KOPT-K1 (cell line): ENCODE measurements at regions not wholly inside any gene's neighbourhood (a gene's known extent, or its start where the extent isn't known, plus 50 kb on each side); places are given as distances from the start of the nearest gene placed in this dataset.
A peak's percentile ranks its signal among the peaks of the same experiment; 100 is the strongest.
"Not testable (repeated sequence)": the region's sequence is repeated elsewhere in the genome, so short reads cannot be mapped to it uniquely, and the experiment has no call there.

Experiments
- H3K27ac ChIP-seq: fragments of 200-600 bp; sonication (generic); 2 replicates; pipeline ENCODE4 v1.5.1; 2016; ENCODE audit warnings: antibody characterized with exemption, mild to moderate bottlenecking, low read depth, low read length; ENCODE audit not compliant: poor library complexity, severe bottlenecking
- H3K36me3 ChIP-seq: fragments of 200-600 bp; sonication (generic); 2 replicates; pipeline ENCODE4 v1.5.1; 2017; ENCODE audit warnings: antibody characterized with exemption, mild to moderate bottlenecking, low read length, moderate library complexity; ENCODE audit not compliant: insufficient read depth
- H3K9me3 ChIP-seq: fragments of 200-600 bp; sonication (generic); 2 replicates; pipeline ENCODE4 v1.5.1; 2017; ENCODE audit warnings: antibody characterized with exemption, low read length, mild to moderate bottlenecking; ENCODE audit not compliant: insufficient read depth, poor library complexity, severe bottlenecking

DNA sequence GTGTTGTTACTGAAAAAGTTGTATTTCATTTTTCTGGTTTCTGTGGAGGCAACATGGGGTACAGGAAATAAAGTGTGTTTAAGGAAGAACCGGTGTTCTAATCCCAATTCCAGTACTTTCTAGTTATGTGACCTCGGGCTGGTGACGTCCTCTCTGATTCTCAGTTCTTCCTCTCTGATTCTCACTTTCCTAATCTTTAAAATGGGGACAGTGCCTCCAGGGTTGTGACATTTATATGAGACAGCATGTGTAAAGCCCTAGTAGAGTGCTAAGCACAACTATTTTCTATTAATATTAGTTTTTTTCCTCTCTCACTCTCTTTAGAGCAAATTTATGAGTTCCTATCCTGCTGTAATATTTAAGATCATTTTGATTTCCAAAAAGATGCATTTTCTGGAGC lies 50.9 kb upstream of the PTPDC1 start:
- Histone ChIP-seq H3K36me3 (no peaks in the 10 kb centered on the region), H3K9me3 (peaks cover 8% of the 10 kb centered on the region), H3K27ac (no peak overlapping the region)

DNA sequence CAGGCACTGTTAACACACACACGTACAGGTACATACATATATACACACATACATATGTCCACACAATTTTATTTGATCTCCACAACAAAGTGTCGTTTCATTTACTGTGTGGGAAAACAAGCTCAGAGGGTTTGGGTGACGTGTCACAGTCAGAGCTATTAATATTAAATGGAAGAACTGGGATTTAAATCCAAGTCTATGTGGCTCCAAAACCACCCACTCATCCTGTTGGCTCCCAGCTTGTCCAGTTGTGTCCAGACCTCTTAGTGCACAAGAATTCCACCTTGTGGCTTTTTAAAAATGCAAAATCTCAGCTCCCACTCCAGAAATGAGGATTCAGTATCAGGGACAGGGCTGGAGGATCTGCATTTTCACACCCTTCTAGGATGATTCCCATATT lies 52.3 kb upstream of the PTPDC1 start:
- H3K9me3 ChIP-seq, result peaks cover 8% of the 10 kb centered on the region
- H3K27ac ChIP-seq, result no peak overlapping the region

DNA sequence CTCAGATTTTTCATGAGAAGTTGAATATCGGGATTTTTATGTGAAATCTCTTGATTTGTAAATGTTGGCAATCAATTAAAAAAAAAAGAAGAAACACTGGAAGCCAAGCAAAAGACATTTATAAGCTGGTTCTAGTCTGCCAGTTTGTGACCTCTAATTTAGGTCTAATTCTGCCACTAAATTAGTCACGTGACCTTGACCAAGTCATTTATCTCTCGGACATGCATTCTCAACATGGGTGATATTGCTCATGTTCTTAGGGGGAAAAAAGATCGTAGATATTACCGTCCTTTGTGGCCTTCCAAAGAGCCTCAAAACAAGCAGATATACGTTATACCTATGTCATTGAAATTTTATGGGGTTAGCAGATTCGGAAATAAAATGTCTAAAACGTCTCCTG lies 52.9 kb upstream of the PTPDC1 start:
- peaks cover 9% of the 10 kb centered on the region for H3K9me3 ChIP-seq
- H3K36me3 ChIP-seq, result no peaks in the 10 kb centered on the region
- peak overlapping the region; percentile 83 for H3K27ac ChIP-seq

More for the DNA sequence above, 52.3 kb upstream of the PTPDC1 start:
- no peaks in the 10 kb centered on the region for H3K36me3 ChIP-seq

DNA sequence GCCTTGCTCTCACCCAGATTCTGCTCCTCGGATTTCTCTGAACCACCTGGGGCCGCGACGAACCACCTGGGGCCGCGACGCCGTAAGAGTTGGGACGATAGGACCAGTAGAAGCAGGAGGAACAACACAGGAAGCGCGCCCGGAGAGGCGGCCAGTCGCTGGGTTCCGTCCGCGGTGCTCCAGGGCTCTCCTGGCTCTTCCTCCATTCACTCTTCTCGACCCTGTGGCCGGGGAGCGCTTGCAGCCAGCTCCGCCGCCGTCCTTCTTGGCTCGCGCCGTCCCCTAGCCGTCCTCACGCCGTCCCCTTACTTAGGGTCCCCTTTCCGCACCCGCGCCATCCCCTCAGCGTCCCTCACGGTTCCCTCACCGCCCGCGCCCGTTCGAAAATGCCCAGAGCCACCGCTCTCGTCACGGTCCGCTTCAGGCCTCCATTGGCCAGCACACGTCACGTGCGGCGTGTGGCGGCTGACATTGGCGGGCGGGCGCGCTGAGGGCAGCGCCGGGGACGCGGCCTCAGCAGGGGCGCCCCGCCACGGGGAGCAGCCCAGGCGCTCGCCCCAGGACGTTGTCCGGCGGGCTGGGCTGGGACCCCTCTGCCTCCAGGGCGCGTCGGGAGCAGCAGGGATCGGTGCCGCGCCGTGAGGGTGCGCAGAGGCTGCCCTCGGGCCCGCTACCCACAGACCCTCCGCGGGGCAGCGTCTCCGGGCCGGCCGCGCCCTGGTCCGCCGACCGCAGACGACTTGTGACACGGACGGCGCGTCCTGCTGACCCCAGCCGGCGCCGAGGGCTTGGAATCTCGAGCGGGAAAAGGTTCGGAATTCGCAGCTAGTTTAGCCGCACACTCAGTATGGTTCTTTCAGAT lies 53.7 kb upstream of the PTPDC1 start:
- H3K27ac ChIP-seq, result peak overlapping the region; percentile 83
- no peaks in the 10 kb centered on the region for H3K36me3 ChIP-seq

DNA sequence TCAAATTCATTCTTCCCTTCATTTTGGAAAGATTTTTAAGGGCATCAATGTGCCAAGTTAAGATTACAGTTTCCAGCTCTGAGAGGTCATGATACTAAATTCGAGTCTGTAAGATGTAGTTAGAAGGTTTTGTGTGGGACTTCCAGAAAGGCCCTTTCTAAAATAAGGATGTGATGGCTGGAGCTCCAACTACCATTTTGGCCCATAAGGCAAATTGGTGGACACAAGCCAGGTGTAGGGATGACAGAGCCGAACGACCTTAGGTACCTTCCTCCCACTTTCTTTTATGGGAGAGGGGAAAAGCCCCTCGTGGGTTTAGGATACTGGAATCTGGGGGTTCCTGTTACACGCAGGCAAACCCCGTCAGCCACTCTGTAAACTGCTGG lies 54.3 kb upstream of the PTPDC1 start:
- Histone ChIP-seq H3K27ac (peak overlapping the region; percentile 83), H3K9me3 (peaks cover 6% of the 10 kb centered on the region), H3K36me3 (no peaks in the 10 kb centered on the region)

More for the DNA sequence above, 53.7 kb upstream of the PTPDC1 start:
- H3K9me3 ChIP-seq, result peaks cover 8% of the 10 kb centered on the region

DNA sequence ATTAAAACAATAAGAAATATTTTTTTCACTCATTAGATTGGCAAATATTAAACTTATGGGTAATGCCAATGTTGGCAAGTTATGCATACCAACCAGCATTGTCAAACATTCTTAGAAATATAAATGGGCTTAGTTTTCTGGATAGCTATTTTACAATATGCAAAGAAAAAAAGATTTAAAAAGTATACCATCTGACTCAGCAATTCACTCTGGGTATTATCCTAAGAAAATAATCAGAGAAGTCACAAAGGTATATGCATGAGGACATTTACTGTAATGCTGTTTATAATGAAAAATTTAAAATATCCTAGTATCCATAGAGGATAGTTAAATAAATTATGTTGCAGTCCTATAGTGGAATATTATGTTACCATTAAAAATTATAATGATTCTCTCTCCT lies 57.4 kb upstream of the PTPDC1 start:
- H3K27ac ChIP-seq, result no peak overlapping the region
- no peaks in the 10 kb centered on the region for H3K36me3 ChIP-seq
- peaks cover 6% of the 10 kb centered on the region for H3K9me3 ChIP-seq

DNA sequence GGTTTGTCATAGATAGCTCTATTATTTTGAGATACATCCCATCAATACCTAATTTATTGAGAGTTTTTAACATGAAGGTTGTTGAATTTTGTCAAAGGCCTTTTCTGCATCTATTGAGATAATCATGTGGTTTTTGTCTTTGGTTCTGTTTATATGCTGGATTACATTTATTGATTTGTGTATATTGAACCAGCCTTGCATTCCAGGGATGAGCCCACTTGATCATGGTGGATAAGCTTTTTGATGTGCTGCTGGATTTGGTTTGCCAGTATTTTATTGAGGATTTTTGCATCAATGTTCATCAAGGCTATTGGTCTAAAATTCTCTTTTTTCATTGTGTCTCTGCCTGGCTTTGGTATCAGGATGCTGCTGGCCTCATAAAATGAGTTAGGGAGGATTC lies 61.8 kb upstream of the PTPDC1 start:
- not testable (repeated sequence) for H3K9me3 ChIP-seq, H3K36me3 ChIP-seq, H3K27ac ChIP-seq

DNA sequence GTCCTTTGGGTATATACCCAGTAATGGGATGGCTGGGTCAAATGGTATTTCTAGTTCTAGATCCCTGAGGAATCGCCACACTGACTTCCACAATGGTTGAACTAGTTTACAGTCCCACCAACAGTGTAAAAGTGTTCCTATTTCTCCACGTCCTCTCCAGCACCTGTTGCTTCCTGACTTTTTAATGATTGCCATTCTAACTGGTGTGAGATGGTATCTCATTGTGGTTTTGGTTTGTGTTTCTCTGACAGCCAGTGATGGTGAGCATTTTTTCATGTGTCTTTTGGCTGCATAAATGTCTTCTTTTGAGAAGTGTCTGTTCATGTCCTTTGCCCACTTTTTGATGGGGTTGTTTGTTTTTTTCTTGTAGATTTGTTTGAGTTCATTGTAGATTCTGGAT lies 63.4 kb upstream of the PTPDC1 start:
- not testable (repeated sequence) for H3K9me3 ChIP-seq, H3K27ac ChIP-seq, H3K36me3 ChIP-seq

DNA sequence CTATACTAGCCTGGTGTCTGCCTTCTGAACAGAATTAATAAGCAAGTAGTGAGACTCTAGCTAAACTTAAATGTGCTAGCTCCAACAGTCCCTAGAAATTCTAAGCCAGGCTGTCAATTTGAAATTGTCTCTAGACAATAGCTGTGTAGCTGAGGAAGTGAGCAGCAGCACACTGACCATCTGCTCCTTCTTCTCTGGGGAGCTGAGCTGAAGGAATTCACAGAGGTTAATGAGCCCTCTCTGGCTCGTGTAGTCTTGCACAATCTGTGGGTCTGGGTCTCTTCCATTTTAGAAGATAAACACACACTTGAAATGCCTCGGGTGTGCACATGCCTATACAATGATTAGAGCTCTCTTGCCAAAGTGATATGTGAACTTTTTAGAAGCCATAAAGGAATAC lies 63.5 kb upstream of the BARX1 start:
- Histone ChIP-seq H3K27ac (no peak overlapping the region), H3K9me3 (no peaks in the 10 kb centered on the region), H3K36me3 (no peaks in the 10 kb centered on the region)

DNA sequence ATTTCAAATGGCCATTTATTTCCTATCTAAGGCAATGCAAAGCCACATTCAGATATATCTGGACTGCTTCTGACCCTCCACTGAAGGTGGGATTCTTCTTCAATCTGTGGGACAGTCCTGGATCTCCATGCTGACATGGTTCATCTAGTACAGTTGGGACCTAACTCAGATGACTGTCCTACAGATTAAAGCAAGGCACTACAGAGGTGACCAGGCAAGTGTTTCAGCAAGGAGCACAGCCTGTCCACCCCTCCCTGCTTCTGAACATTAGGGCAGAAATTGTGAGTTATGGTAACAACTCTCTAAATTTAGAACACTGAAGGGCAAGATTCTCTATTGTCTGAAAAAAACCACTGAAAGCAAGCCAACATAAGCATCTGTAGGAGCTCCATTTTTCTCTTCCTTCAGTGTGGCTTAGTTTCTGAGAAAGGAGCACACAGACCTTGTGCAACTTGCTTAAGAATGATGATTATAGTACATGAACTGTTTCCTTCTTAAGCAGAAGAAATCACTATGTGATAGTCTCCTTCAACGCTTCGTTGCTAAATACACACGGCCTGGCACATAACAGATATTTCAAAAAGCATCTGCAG lies 62.9 kb upstream of the BARX1 start:
- H3K27ac ChIP-seq, result no peak overlapping the region

DNA sequence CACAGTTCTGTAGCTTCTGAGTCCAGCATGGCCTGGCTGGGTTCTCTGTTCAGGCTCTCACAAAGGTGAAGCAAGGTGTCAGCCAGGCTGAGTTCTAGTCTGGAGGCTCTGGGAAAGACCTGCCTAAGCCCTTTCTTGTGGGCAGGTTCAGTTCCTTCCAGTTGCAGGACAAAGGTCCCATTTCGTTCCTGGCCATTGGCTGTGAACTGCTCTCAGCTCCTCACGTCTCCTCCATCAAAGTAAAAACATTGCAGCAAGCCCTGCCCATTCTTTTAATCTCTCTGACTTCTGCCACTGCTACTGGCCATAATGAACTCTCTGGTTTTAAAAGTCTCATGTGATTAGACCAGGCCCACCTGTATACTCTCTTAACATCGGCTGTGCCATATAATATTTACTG lies 61.6 kb upstream of the BARX1 start:
- H3K36me3 ChIP-seq, result no peaks in the 10 kb centered on the region
- no peaks in the 10 kb centered on the region for H3K9me3 ChIP-seq
- H3K27ac ChIP-seq, result no peak overlapping the region

More for the DNA sequence above, 62.9 kb upstream of the BARX1 start:
- Histone ChIP-seq H3K36me3 (no peaks in the 10 kb centered on the region), H3K9me3 (no peaks in the 10 kb centered on the region)

DNA sequence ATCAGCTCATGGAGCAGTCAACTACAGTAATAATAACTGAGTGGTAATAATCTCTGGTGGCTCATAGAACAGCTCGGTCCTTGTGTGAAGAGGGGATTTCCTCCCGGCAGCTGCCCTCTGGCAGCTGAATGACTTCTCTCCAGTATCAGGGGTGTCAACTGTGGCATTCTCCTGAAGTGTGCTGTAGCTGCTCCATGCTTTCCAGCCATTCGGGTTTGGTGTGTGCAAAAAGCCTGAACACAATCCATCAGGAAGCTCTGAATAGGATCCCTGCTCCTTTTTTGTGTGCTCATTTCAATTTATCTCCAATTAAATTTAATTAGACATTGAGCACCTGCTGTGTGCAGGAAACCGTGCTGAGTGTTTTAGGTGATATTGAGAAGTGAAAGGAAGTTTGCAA lies 59.8 kb upstream of the BARX1 start:
- no peaks in the 10 kb centered on the region for H3K9me3 ChIP-seq
- no peak overlapping the region for H3K27ac ChIP-seq
- H3K36me3 ChIP-seq, result no peaks in the 10 kb centered on the region

DNA sequence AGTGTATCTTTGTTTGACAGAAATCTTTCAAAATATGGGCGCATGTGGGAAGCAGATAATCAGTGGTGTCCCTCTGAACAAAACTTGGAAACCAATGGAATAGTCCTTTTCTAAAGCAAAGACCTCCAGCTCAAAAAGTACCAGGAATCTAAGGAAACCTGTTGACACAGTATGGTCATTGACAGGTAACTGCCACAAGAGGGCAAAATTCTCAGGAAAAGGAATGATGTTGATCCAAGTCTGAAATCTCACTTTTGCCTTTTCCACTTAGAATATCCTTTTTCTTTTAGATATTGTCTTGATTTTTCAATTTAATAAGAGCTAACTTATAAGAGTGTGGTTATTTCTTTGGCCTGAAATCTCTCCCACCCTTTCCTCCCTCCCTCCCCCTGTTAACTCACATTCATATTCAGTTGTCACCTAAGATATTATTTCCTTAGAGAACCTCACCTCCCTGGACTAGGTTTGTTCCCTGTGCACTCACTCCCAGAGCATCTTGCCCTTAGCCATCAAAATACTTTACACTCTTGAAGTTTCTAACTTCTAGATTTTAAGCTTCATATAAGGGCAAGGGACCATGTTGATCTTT lies 59.0 kb upstream of the BARX1 start:
- H3K9me3 ChIP-seq, result no peaks in the 10 kb centered on the region
- H3K27ac ChIP-seq, result no peak overlapping the region
- no peaks in the 10 kb centered on the region for H3K36me3 ChIP-seq

DNA sequence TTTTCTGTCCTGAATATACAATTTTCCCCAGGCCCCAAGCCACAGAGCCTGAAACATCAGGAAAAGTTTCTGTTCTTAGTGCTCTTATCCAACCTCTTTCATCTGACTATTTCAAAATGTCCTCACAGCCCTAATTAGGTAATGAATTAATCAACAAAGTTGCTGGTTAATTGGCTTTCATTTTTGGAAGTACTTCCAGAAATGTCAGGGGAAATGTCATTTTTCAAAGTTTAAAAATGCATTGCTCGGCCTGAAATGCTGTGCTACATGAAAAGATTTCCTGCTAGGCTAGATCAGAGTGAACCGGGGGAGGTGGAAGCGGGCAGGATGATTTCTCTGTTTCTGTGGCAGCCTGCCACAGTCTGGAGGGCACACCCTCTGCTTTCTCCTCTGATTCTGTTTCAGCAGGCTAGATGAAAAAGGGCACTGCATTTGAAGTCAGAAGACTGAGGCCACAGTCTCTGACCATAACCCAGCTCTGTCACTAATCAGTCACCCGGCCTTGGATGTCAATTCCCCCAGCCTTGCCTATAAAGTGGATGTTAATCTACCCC lies 55.9 kb upstream of the BARX1 start:
- no peak overlapping the region for H3K27ac ChIP-seq
- H3K36me3 ChIP-seq, result no peaks in the 10 kb centered on the region
- no peaks in the 10 kb centered on the region for H3K9me3 ChIP-seq

DNA sequence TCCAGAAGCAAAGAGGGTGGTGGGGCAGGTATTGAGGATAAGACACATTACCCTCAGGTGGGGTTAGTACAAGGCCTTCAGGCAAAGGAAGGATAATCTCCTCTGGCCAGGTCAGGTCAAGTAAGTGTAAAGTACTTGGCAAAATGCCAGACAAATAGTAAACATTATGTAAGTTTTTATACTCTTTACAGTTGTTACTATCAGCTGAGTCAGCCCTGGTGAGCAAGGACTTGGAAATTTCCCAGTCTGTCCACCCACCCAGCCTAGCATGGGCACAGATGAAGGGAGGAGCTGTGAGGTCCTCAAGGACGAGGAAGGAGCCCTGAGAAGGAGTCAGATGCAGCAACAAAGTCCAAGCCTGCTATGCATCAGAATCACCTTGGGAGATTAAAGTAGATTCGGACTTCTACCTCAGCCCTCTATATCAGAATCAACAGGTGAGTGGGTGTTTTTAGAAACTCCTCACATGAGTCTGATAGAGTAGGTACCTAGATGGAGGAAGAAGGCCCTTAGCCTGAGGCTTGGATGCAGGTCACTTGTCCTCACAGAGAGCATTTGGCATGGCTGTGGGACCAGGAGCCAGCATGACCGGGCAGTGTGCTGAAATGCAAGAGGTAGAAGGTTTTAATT lies 50.2 kb upstream of the BARX1 start:
- H3K36me3 ChIP-seq, result no peaks in the 10 kb centered on the region

More for the DNA sequence above, 50.2 kb upstream of the BARX1 start:
- no peaks in the 10 kb centered on the region for H3K9me3 ChIP-seq
- H3K27ac ChIP-seq, result no peak overlapping the region
